ENCODE measurements at regions not wholly inside any gene's neighbourhood (a gene's known extent, or its start where the extent isn't known, plus 50 kb on each side); places are given as distances from the start of the nearest gene placed in this dataset.
A peak's percentile ranks its signal among the peaks of the same experiment; 100 is the strongest.
"Not testable (repeated sequence)": the region's sequence is repeated elsewhere in the genome, so short reads cannot be mapped to it uniquely, and the experiment has no call there.

- DNase-seq (ENCODE audit: low read depth) = no peak
These were observed 478.9 kb upstream of the LMO3 start for GRCh38 chr12:17084831-17085230.

DNA sequence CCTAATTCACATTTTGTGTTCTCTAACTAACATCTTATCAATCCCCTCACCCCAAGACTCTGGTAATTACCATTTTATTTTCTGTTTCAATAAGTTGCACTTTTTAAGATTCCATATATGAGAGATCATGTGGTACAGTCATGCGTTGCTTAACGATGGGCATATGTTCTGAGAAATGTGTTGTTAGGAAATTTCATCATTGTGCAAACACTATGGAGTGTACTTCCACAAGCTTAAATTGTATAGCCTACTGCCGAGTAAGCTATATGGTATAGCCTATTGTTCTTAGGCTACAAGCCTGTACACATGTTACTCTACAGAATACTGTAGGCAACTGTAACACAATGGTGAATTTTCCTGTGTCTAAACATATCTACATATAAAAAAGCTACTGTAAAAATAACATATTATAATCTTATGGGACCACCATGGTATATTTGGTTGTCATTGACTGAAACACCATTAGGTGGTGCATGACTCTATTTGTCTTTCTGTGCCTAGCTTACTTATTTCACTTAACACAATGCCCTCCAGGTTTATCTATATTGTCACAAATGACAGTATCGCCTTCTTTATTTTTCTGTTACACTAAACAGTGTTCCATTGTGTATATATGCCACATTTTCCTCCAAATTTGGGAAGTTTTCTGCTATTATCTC is 473.4 kb upstream of the LMO3 start:
- DNase-seq (ENCODE audit: low read depth) = no peak

- DNase-seq (ENCODE audit: low read depth) = no peak
These were observed 471.6 kb upstream of the LMO3 start for GRCh38 chr12:17077594-17077993.

GRCh38 chr12:17076811-17077210 is 470.8 kb upstream of the LMO3 start:
- no peak for DNase-seq (ENCODE audit: low read depth)

GRCh38 chr12:17076028-17076744 is 470.2 kb upstream of the LMO3 start:
- peak; percentile 3 for DNase-seq (ENCODE audit: low read depth)

- DNase-seq (ENCODE audit: low read depth) = no peak
These were observed 458.9 kb upstream of the LMO3 start for GRCh38 chr12:17064834-17065233.

DNA sequence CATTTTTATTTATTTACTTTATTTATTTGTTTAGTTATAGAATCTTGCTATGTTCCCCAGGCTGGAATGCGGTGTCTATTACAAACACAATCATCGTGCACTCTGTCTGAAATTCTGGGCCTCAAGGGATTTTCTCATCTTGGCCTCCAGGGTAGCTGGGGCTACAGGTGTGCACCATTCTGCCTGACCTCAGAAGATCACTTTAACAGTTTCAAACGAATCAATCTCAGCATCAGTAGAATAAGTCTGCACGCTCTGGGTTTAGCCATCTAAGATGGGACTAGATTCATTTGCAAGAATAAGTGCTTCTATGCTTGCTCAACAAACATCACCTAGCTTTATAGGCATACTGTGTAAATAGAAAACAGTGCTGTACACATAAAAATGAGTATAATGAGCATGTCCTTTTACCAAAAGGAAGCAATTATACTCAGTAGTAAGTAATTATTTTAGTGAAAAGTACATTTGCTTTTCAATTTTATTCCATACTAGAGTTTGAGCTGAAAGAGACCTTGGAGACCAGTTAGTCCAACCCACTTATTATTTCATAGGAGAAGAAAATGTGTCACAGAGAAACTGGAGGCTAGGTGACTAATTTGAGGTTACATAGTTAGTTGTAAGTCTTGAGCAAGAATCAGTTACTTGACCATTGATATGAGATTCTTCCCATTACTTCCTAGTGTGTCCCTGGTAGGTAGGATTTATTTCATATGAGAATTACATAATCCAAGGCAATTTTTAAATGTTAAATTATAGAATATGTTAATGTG is 456.5 kb upstream of the LMO3 start:
- no peak for DNase-seq (ENCODE audit: low read depth)

GRCh38 chr12:17060260-17060659 is 454.3 kb upstream of the LMO3 start:
- DNase-seq (ENCODE audit: low read depth) = no peak

DNA sequence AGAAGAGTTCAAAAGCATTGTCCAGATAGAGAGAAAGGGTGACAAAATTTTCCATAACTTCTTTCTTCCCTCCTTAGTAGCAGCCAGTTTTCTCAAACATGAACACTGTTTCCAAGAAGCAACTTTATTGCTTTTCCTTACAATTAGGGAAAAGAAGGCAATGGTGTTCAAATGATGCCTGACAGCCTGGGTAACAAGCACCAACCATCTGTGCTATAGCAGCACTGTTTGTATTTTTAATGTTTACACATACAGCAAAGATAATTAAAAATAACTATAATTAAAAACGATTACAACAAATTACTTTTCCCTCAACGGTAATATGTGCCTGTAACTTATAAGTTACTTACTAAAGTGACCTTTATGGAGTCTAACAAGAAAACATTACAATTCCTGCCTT is 450.6 kb upstream of the LMO3 start:
- no peak for DNase-seq (ENCODE audit: low read depth)

- no peak for DNase-seq (ENCODE audit: low read depth)
These were observed 433.0 kb upstream of the LMO3 start for GRCh38 chr12:17038923-17039322.

DNA sequence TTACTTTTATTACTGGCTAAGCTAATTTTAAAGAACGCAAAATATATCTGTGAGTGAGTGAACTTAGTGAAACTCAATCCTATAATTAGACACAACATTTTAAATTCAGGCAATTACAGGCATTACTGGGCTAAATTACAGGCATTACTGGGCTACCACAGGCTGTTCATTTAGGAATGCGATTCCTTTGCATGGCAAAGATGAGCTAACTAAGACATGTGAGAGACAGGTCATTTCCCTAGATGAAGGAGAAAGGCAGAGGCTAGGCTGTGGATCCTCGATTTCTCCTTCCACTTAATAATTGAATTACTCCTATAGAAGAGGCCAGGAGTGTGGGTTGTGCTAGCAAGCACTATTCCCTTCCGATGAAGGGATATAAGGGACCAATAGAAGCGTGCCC is 429.4 kb upstream of the LMO3 start:
- no peak for DNase-seq (ENCODE audit: low read depth)

DNA sequence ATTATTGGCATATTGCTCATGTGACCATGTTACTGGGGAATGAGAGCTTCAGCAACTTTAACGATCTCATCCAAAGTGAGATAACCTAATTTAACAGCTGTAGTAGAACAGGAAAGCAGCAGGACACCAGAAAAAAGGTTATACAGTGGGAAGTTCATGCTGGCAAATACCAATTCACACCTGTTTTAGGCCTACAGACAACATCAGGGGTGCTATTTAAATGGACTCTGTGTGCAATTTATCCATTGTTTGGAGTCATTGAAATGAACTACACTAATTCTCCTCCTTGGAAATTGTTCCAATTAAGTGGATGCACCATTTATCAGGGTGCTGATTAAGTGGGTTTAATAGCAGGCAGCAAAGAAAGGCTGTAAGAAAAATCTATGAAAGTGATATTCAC is 424.4 kb upstream of the LMO3 start:
- DNase-seq (ENCODE audit: low read depth) = no peak

GRCh38 chr12:17028348-17028747 is 422.4 kb upstream of the LMO3 start:
- no peak for DNase-seq (ENCODE audit: low read depth)

- not testable (repeated sequence) for DNase-seq (ENCODE audit: low read depth)
These were observed 419.5 kb upstream of the LMO3 start for GRCh38 chr12:17025424-17025823.

- no peak for DNase-seq (ENCODE audit: low read depth)
These were observed 414.8 kb upstream of the LMO3 start for GRCh38 chr12:17020765-17021164.

DNA sequence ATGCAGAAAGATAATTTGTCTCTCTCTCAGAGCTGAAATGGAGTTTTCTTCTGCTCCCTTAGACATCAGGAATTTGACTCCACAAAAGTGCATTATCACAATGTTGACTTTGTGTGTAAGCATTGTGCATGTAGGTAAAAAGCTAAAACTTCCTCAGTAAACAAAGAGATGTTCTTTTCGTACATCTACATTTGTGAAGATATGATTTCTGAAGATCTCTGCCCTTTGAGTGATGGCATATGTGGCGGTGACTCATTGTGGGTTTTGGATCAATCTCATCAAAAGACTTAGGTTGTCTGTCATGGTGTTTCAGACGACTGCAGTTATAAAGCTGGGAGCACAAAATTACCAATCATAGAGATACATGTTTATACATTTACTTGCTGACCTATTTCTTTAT is 411.4 kb upstream of the LMO3 start:
- DNase-seq (ENCODE audit: low read depth) = no peak

DNA sequence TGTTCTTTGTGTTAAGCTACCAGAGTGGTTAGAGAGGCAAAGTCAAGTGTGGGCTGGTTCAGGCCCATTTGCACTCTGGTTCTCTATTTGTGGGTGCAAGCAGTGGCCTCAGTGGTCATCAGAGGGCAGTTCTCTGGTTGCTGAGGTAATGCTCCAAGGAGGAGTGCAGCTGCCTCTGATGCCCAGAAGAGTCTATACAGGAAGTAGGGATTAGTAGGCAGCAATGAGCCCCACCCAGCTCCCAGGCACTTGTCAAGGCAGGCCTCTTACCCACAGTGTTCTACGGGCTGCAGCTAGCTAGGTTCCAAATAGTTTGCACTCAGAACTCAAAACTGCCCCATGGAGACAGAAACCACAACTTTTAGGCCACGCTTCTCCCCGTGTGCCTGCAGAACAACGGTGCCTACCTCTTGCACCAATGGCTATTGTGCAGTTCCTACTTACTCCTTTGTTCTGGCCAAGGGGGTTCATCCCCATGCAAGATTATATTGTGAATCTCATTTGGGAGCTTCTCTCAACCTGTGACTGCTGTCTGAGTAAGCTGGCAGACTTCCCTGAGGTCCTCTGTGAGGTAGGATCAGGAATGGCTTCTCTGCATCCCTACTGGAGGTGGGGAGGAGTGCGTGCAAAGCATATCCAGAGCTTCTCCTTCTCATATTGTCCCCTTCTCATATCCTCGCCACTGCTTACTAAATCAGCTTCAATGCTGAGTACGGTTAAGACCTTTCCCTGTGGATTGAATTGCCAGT is 410.3 kb upstream of the LMO3 start:
- no peak for DNase-seq (ENCODE audit: low read depth)

DNA sequence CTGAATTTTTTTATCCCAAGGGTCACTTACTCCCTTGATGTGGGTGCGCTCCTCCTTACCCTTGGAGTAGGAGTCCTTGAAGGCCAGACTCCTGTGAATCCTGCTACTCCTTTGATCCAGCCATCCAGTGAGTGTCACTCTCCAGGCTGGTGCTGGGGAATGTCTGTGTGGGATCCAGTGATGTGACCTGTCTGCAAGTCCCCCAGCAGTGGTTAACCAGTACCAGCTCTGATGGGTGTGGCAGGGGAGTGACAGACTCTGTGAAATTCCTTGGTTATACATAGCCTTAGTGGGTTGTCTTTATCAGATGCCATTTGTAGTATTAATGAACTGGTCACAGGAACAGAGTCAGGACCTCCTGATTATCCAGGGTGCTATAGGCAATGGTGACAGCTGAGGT is 409.5 kb upstream of the LMO3 start:
- DNase-seq (ENCODE audit: low read depth) = no peak

DNA sequence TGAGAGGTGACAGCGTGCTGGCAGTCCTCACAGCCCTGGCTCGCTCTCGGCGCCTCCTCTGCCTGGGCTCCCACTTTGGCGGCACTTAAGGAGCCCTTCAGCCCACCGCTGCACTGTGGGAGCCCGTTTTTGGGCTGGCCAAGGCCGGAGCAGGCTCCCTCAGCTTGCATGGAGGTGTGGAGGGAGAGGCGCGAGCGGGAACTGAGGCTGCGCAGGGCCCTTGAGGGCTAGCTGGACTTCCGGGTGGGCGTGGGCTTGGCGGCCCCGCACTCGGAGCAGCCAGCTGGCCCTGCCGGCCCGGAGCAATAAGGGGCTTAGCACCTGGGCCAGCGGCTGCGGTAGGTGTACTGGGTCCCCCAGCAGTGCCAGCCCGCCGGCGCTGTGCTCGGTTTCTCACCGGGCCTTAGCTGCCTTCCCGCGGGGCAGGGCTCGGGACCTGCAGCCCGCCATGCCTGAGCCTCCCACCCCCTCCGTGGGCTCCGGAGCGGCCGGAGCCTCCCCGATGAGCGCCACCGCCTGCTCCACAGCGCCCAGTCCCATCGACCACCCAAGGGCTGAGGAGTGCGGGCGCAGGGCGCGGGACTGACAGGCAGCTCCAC is 401.6 kb upstream of the LMO3 start:
- DNase-seq (ENCODE audit: low read depth) = not testable (repeated sequence)

- DNase-seq (ENCODE audit: low read depth) = not testable (repeated sequence)
These were observed 392.6 kb upstream of the LMO3 start for GRCh38 chr12:16998538-16998937.

GRCh38 chr12:16984484-16984883 is 378.5 kb upstream of the LMO3 start:
- no peak for DNase-seq (ENCODE audit: low read depth)
